Activated gamma-delta T cell treated with Interleukin-2 at 50 U/mL for 16 hours (primary cell): ENCODE measurements at regions not wholly inside any gene's neighbourhood (a gene's known extent, or its start where the extent isn't known, plus 50 kb on each side); places are given as distances from the start of the nearest gene placed in this dataset.
"Not testable (repeated sequence)": the region's sequence is repeated elsewhere in the genome, so short reads cannot be mapped to it uniquely, and the experiment has no call there.

Experiments
- DNase-seq: peaks from one replicate; pipeline ENCODE4 v3.0.0-alpha.2; 2020

GRCh38 chr10:25724241-25724640 lies 209.8 kb upstream of the MYO3A start:
- DNase-seq = no peak

GRCh38 chr10:25725917-25726716 lies 207.9 kb upstream of the MYO3A start:
- no peak for DNase-seq

DNA sequence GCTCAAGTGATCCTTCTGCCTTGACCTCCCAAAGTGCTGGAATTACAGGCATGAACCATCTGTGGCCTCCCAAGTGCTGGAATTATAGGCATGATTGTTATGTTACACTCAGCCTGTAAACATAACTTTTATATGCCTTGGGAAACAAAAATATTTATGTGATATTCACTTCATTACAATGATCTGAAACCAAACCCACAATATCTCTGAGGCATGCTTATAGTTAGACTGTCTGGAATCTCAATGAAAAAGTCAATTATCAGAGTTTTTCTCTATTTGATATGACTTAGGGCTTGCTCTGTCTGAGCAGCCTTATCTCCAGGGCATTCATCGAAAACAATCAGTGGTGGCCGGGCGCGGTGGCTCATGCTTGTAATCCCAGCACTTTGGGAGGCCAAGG lies 195.3 kb upstream of the MYO3A start:
- DNase-seq = no peak

GRCh38 chr10:25743832-25744231 lies 190.2 kb upstream of the MYO3A start:
- DNase-seq = no peak

DNA sequence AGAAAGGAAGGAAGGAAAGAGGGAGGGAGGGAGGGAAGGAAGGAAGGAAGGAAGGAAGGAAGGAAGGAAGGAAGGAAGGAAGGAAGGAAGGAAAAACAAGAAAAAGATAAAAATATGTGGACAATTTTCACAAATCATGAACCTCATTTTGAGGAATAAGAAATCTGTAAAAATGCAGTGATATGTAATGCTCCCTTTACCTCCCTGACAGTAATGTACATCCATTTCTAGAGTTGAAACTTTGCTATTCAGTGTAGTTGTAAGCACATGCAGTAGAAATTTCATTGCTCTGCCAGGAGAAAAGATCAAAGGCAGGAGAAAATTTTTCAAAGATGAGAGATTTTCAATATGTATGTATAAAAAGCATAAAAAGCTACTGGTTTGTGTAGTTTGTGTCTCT lies 189.5 kb upstream of the MYO3A start:
- DNase-seq = no peak

GRCh38 chr10:25745976-25746375 lies 188.1 kb upstream of the MYO3A start:
- DNase-seq = no peak

GRCh38 chr10:25747084-25747483 lies 186.9 kb upstream of the MYO3A start:
- no peak for DNase-seq

DNA sequence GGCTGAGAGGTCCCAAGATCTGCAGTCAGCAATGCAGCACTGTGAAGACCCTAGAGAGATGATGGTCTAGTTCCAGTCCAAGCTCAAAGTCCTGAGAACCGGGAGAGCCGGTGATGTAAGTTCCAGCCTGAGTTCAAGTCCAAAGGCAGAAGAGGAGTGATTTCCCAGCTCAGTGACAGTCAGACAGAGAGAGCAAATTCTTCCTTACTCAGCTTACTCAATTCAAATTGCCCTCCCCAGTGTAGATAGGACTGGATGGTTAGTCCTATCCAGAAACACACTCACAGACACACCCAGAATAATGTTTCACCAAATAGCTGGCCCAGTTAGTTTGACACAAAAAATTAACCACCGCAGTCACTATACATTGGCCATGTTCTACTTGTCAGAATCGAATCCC lies 185.5 kb upstream of the MYO3A start:
- DNase-seq = no peak

DNA sequence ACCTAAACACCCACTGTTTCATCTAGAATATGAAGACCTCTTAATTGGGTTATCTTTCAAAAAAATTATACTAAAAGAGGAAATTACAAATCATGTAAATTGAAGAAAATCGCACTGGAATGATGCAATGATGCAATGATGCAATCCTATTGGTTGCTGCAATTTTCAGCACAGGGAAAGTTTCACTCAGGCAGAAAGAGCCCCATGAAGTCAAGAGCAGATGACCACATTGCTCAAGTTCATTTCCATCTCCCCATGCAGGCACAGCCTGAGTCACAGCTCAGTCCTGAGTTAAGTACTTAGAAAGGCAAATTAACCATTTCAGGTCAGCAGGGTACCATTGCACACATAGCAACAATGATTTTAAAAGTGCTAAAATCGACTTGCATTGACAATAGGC lies 180.3 kb upstream of the MYO3A start:
- DNase-seq = no peak

- not testable (repeated sequence) for DNase-seq
Measured at GRCh38 chr10:25755874-25756273, 178.2 kb upstream of the MYO3A start.

DNA sequence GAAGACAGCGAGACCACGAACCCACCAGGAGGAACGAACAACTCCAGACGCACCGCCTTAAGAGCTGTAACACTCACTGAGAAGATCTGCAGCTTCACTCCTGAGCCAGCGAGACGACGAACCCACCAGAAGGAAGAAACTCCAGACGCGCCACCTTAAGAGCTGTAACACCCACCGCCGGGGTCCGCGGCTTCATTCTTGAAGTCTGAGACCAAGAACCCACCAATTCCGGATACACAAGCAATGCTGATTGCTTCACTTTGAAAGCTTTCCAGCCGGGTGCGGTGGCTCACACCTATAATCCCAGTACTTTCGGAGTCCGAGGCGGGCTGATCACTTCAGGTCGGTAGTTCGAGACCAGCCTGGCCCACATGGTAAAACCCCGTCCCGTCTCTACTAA lies 177.2 kb upstream of the MYO3A start:
- DNase-seq = no peak

GRCh38 chr10:25758041-25758457 lies 176.0 kb upstream of the MYO3A start:
- DNase-seq = no peak

DNA sequence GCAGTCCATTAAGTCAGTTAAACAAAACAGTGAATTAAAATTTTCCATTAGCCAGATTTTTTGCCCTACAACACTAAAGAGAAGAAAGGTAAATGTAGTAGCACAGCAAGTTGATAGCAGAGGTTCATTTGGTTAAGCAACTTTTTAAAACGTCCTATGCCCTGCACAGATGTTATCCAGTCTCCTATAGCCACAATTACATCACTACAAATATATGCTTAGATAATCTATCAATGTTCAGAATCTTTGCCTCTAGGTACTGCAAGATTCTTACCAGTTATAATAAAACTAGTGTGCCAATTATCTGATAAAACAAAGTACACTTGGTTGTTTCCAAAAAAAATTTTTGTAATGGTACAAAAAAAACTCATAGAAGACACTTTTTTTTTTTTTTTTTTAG lies 175.5 kb upstream of the MYO3A start:
- no peak for DNase-seq

- DNase-seq = no peak
Measured at GRCh38 chr10:25761937-25762336, 172.1 kb upstream of the MYO3A start.

- DNase-seq = no peak
Measured at GRCh38 chr10:25766213-25766612, 167.8 kb upstream of the MYO3A start.

- no peak for DNase-seq
Measured at GRCh38 chr10:25766687-25767221, 167.3 kb upstream of the MYO3A start.

GRCh38 chr10:25768167-25768566 lies 165.9 kb upstream of the MYO3A start:
- no peak for DNase-seq

- no peak for DNase-seq
Measured at GRCh38 chr10:25778646-25779045, 155.4 kb upstream of the MYO3A start.

GRCh38 chr10:25786161-25786560 lies 147.9 kb upstream of the MYO3A start:
- DNase-seq = no peak

DNA sequence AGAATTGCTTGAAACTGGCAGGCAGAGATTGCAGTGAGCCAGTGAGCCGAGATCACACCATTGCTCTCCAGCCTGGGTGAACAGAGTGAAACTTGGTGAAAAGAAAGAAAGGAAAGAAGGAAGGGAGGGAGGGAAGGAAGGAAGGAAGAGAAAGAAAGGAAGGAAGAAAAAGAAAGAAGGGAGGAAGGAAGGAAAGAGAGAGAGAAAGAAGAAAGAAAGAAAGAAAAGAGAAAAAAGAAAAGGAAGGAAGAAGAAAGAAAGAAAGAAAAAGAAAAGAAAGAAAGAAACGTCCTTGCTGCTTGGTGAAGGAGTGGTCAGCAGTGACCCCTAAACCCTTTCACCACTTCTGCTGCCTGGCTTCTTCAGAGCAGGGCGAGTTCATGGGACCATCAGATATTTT lies 147.1 kb upstream of the MYO3A start:
- DNase-seq = no peak

- DNase-seq = no peak
Measured at GRCh38 chr10:25797888-25798429, 136.1 kb upstream of the MYO3A start.

- DNase-seq = no peak
Measured at GRCh38 chr10:25804505-25804904, 129.5 kb upstream of the MYO3A start.

- DNase-seq = no peak
Measured at GRCh38 chr10:25805986-25806385, 128.0 kb upstream of the MYO3A start.

DNA sequence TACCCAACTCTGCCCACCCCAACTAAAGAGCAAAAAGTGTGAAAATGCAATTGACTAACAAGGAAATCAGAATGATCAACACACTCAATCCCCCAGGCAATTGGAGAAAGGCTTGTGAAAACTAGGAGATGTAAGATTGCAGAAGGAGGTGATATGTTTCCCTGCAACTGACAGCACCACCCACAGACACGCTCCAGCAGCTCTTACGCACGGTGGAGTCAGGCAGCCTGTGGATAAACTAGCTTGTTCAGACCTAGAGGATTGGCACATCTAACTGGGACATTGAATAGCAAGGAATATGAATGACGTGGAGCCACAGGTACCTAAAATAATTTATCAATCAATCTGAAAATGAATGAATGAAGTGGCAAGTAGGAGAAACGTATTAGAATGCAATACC lies 125.7 kb upstream of the MYO3A start:
- no peak for DNase-seq
